SK-N-SH (cell line): ENCODE measurements at regions not wholly inside any gene's neighbourhood (a gene's known extent, or its start where the extent isn't known, plus 50 kb on each side); places are given as distances from the start of the nearest gene placed in this dataset.

Source experiments
- CTCF ChIA-PET: fragments of 300-600, 350-600 bp; formaldehyde crosslinking; extraction: SDS; loops from one replicate; lab custom pipeline; 2021; lab: Yijun Ruan, JAX
- POLR2A ChIA-PET: fragments of 350-600 bp; sonication (Branson Sonifier 250); formaldehyde crosslinking; extraction: SDS; loops from one replicate; lab custom pipeline; 2020; ENCODE audit warnings: antibody characterized with exemption, inconsistent platforms; lab: Yijun Ruan, JAX
- DNase-seq: peaks from one replicate; pipeline ENCODE4 v3.0.0; 2012
- H2AFZ ChIP-seq: fragments of 200-600 bp; sonication (generic); 2 replicates; pipeline ENCODE4 v1.8.1; 2016; ENCODE audit warnings: antibody characterized with exemption, mild to moderate bottlenecking, low read depth
- H3F3A ChIP-seq: fragments of 200-600 bp; sonication (generic); replicated peaks from 2 replicates; pipeline ENCODE3; 2016; ENCODE audit warnings: antibody characterized with exemption, mild to moderate bottlenecking; ENCODE audit not compliant: insufficient read depth
- H3K27ac ChIP-seq, 2 experiments: fragments of 200-500 bp in 1 of 2; fragments of 200-600 bp in 1 of 2; sonication (Bioruptor generic) in 1 of 2; sonication (generic), shearing (Covaris generic) in 1 of 2; 2 replicates each; pipeline versions ENCODE4 v1.5.1 to v1.6.1; 2014 to 2016; ENCODE audit warnings: low read depth in 2 of 2, inconsistent platforms in 1 of 2, low read length in 1 of 2, mild to moderate bottlenecking in 1 of 2, mixed read lengths in 1 of 2
- H3K27me3 ChIP-seq: fragments of 200-600 bp; sonication (generic), shearing (Covaris generic); 2 replicates; pipeline ENCODE4 v1.6.1; 2016; ENCODE audit warnings: mixed run types; ENCODE audit not compliant: insufficient read depth
- H3K36me3 ChIP-seq, 2 experiments: fragments of 200-500 bp in 1 of 2; fragments of 200-600 bp in 1 of 2; sonication (Bioruptor generic) in 1 of 2; sonication (generic) in 1 of 2; replicated peaks in 1 of 2; 2 replicates each; pipeline versions ENCODE3 to v1.5.1; 2014 to 2016; ENCODE audit warnings: low read length in 1 of 2, mild to moderate bottlenecking in 1 of 2; ENCODE audit not compliant: insufficient read depth in 2 of 2, control insufficient read depth in 1 of 2
- H3K4me1 ChIP-seq, 2 experiments: fragments of 200-500 bp in 1 of 2; fragments of 200-600 bp in 1 of 2; sonication (Bioruptor generic) in 1 of 2; sonication (generic), shearing (Covaris generic) in 1 of 2; 2 replicates each; pipeline versions ENCODE4 v1.5.1 to v1.6.1; 2014 to 2016; ENCODE audit warnings: low read depth in 1 of 2, low read length in 1 of 2, mixed run types in 1 of 2; ENCODE audit not compliant: insufficient read depth in 2 of 2, control insufficient read depth in 1 of 2
- H3K4me2 ChIP-seq: fragments of 200-600 bp; sonication (generic), shearing (Covaris generic); 2 replicates; pipeline ENCODE4 v1.6.1; 2017; ENCODE audit warnings: mixed run types
- H3K4me3 ChIP-seq, 2 experiments: fragments of 200-500 bp in 1 of 2; fragments of 200-600 bp in 1 of 2; sonication (Bioruptor generic) in 1 of 2; sonication (generic), shearing (Covaris generic) in 1 of 2; 2 replicates each; pipeline versions ENCODE4 v1.5.1 to v1.8.1; 2014 to 2016; ENCODE audit warnings: low read depth in 2 of 2, inconsistent platforms in 1 of 2, low read length in 1 of 2, mild to moderate bottlenecking in 1 of 2, mixed read lengths in 1 of 2, moderate library complexity in 1 of 2
- H3K79me2 ChIP-seq: fragments of 200-600 bp; sonication (generic); 2 replicates; pipeline ENCODE4 v1.8.1; 2017; ENCODE audit warnings: mild to moderate bottlenecking; ENCODE audit not compliant: insufficient read depth
- H3K9ac ChIP-seq: fragments of 200-600 bp; sonication (generic); 2 replicates; pipeline ENCODE4 v1.6.1; 2017; ENCODE audit warnings: mixed run types
- H3K9me2 ChIP-seq: fragments of 200-600 bp; sonication (generic); 2 replicates; pipeline ENCODE4 v1.6.1; 2017; ENCODE audit warnings: mixed run types
- H3K9me3 ChIP-seq: fragments of 200-600 bp; sonication (generic); 2 replicates; pipeline ENCODE4 v1.6.1; 2017; ENCODE audit warnings: mixed run types, mild to moderate bottlenecking, moderate library complexity
- H4K20me1 ChIP-seq: fragments of 200-600 bp; sonication (generic); 2 replicates; pipeline ENCODE4 v1.6.1; 2017; ENCODE audit warnings: mild to moderate bottlenecking, mixed run types; ENCODE audit not compliant: insufficient read depth
- CHD2 ChIP-seq: fragments of 150-350 bp; IDR thresholded peaks from 2 replicates; pipeline ENCODE4 v1.6.1; 2018; ENCODE audit warnings: low read length; ENCODE audit not compliant: partially characterized antibody
- CTCF ChIP-seq: fragments of 200-600 bp; sonication (generic); IDR thresholded peaks from 2 replicates; pipeline ENCODE4 v1.6.1; 2017; ENCODE audit warnings: antibody characterized with exemption, mild to moderate bottlenecking, moderate library complexity
- EP300 ChIP-seq, 2 experiments: IDR thresholded peaks; 2 replicates each; pipeline versions ENCODE4 v1.4.0 to v1.6.1; 2012; ENCODE audit warnings: borderline replicate concordance in 1 of 2, low read depth in 1 of 2, low read length in 1 of 2
- EZH2phosphoT487 ChIP-seq: fragments of 200-600 bp; sonication (generic); IDR thresholded peaks from 2 replicates; pipeline ENCODE4 v1.6.1; 2017; ENCODE audit warnings: low read depth, mixed run types, mild to moderate bottlenecking, antibody characterized with exemption, moderate library complexity, borderline replicate concordance
- GABPA ChIP-seq: IDR thresholded peaks from 2 replicates; pipeline ENCODE4 v1.4.0; 2012; ENCODE audit warnings: low read depth, mild to moderate bottlenecking
- JUND ChIP-seq: IDR thresholded peaks from 2 replicates; pipeline ENCODE4 v1.4.0; 2012
- NFIC ChIP-seq: IDR thresholded peaks from 2 replicates; pipeline ENCODE4 v1.4.0; 2012; ENCODE audit warnings: borderline replicate concordance
- NRF1 ChIP-seq: IDR thresholded peaks from 2 replicates; pipeline ENCODE4 v1.6.1; 2012; ENCODE audit warnings: low read depth, mild to moderate bottlenecking, low read length
- POLR2AphosphoS5 ChIP-seq: IDR thresholded peaks from 2 replicates; pipeline ENCODE4 v1.6.1; 2012; ENCODE audit warnings: low read depth, low read length
- RAD21 ChIP-seq: IDR thresholded peaks from 2 replicates; pipeline ENCODE4 v1.6.1; 2012; ENCODE audit warnings: mild to moderate bottlenecking, low read length
- RCOR1 ChIP-seq: fragments of 150-350 bp; IDR thresholded peaks from 2 replicates; pipeline ENCODE4 v1.6.1; 2017; ENCODE audit warnings: antibody characterized with exemption, low read length
- RXRA ChIP-seq: IDR thresholded peaks from 2 replicates; pipeline ENCODE4 v1.4.0; 2012; ENCODE audit warnings: low read depth, mild to moderate bottlenecking, borderline replicate concordance
- SIN3A ChIP-seq: IDR thresholded peaks from 2 replicates; pipeline ENCODE4 v1.6.1; 2012; ENCODE audit warnings: low read depth, mild to moderate bottlenecking, low read length, moderate library complexity, borderline replicate concordance
- TEAD4 ChIP-seq: IDR thresholded peaks from 2 replicates; pipeline ENCODE4 v1.4.0; 2012; ENCODE audit warnings: mild to moderate bottlenecking, borderline replicate concordance; ENCODE audit not compliant: insufficient read depth
- USF2 ChIP-seq: fragments of 150-350 bp; IDR thresholded peaks from 2 replicates; pipeline ENCODE4 v1.6.1; 2017; ENCODE audit warnings: antibody characterized with exemption, low read length, low read depth, borderline replicate concordance
- YY1 ChIP-seq: IDR thresholded peaks from 2 replicates; pipeline ENCODE4 v1.4.0; 2012; ENCODE audit warnings: low read depth, mild to moderate bottlenecking
- WGBS: methylation state at CpG from one replicate; pipeline ENCODE4 v1.1.6; 2017; ENCODE audit warnings: low lambda C conversion rate; 5-methylcytosine and 5-hydroxymethylcytosine counted together

- peaks cover 0 to 22% of the 10 kb centered on the region in 2 experiments; a peak in 1 of 4 replicates for H3K4me1 ChIP-seq
- H3K79me2 ChIP-seq = no peaks in the 10 kb centered on the region; the same call in 1 of the 2 replicates
- no peak overlapping the region for H3K4me3 ChIP-seq
- CTCF ChIA-PET = no interaction called here
- no peaks in the 10 kb centered on the region for H3F3A ChIP-seq
- no peak overlapping the region for H3K9ac ChIP-seq
- WGBS = 68% methylated on average over 2 of the region's 2 CpGs
- POLR2A ChIA-PET = no interaction called here
- no peak overlapping the region for H2AFZ ChIP-seq
- no peaks in the 10 kb centered on the region for H4K20me1 ChIP-seq
- no peak for TF ChIP-seq EP300 (IDR thresholded peaks at IDR 0.05; ENCODE audit: borderline replicate concordance in 1 of 2, low read depth in 1 of 2, low read length in 1 of 2)
- TF ChIP-seq, all 33 proteins: peak for 0
- DNase-seq = no peak
- no peak overlapping the region for H3K27ac ChIP-seq
- no peaks in the 10 kb centered on the region for H3K9me3 ChIP-seq
- no peak overlapping the region for H3K4me2 ChIP-seq
- no peaks in the 10 kb centered on the region for H3K9me2 ChIP-seq
- H3K36me3 ChIP-seq = no peaks in the 10 kb centered on the region
- H3K27me3 ChIP-seq = no peaks in the 10 kb centered on the region
Measured at GRCh38 chr1:199310708-199311107, 671.9 kb downstream of the PTPRC start.

GRCh38 chr1:199311478-199312262, 672.8 kb downstream of the PTPRC start:
- Histone ChIP-seq H3K79me2 (no peaks in the 10 kb centered on the region; the same call in 1 of the 2 replicates), H4K20me1 (no peaks in the 10 kb centered on the region), H3K9me2 (no peaks in the 10 kb centered on the region), H3K27ac (no peak overlapping the region), H2AFZ (peak overlapping the region; percentile 47; the same call in 1 of the 2 replicates), H3K36me3 (no peaks in the 10 kb centered on the region), H3K4me2 (no peak overlapping the region), H3K9me3 (no peaks in the 10 kb centered on the region), H3K27me3 (no peaks in the 10 kb centered on the region), H3K4me3 (no peak overlapping the region), H3F3A (no peaks in the 10 kb centered on the region), H3K4me1 (peaks cover 0 to 22% of the 10 kb centered on the region in 2 experiments; a peak in 1 of 4 replicates), H3K9ac (no peak overlapping the region)
- WGBS = 70% methylated on average over 5 of the region's 5 CpGs
- no peak for TF ChIP-seq POLR2AphosphoS5
- TF ChIP-seq RXRA = no peak
- no peak for TF ChIP-seq CHD2
- no peak for TF ChIP-seq JUND
- no peak for TF ChIP-seq RCOR1
- TF ChIP-seq TEAD4 = no peak
- no peak for TF ChIP-seq NFIC
- TF ChIP-seq EZH2phosphoT487 = no peak
- TF ChIP-seq RAD21 = no peak
- no peak for TF ChIP-seq EP300 (IDR thresholded peaks at IDR 0.05; ENCODE audit: borderline replicate concordance in 1 of 2, low read depth in 1 of 2, low read length in 1 of 2)
- no peak for TF ChIP-seq USF2
- TF ChIP-seq CTCF = no peak
- no peak for TF ChIP-seq SIN3A
- TF ChIP-seq GABPA = no peak
- TF ChIP-seq NRF1 = no peak
- TF ChIP-seq YY1 = no peak
- DNase-seq = no peak
- ChIA-PET CTCF (no interaction called here), POLR2A (no interaction called here)
